GM18519 (cell line): ENCODE measurements at regions not wholly inside any gene's neighbourhood (a gene's known extent, or its start where the extent isn't known, plus 50 kb on each side); places are given as distances from the start of the nearest gene placed in this dataset.

ENCODE experiments used
- ATAC-seq: cut with Tn5 transposase; IDR thresholded peaks from one replicate; pipeline ENCODE4 v1.9.1; 2021; ENCODE audit warnings: mild to moderate bottlenecking, moderate library complexity; ENCODE audit not compliant: unreplicated experiment, low FRiP score

DNA sequence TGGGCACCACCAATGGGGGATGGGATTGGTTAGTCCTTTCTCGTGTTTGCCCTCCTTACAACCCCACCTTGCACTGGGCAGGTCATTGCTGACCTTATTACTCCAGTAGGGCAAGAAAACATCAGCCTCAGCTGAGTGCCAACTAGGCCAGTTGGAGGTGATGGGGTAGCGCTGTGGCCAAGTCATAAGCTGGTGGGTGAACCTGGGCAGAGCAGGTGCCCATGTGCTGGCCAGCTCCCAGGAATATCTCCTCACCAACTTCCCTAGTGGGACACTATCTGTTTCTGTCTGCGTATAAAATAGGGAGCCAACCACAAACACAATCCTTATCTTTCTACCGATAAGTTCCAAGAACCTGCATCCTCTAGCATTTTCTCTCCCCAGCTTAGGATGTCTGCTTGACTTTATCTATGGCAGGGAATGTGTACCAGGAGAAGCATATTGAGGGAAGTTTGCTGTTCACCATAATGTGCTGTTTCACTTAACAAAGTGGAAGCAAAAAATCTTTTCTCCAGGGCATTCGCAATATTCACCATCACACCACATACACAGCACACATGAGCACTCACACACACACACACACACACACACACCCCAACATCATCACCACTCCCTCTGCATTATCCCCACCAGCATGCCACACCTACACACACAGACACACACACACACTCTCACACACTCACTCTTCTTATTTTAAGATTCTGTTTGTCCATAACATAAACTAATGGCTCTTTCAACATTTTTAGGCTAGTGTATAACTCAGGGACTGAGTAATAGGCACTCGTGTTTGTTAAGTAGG lies 390.0 kb downstream of the ENC1 start:
- no peak for ATAC-seq

- ATAC-seq = no peak
Measured at GRCh38 chr5:74248576-74248975, 392.0 kb downstream of the ENC1 start.

- no peak for ATAC-seq
Measured at GRCh38 chr5:74244406-74244805, 396.1 kb downstream of the ENC1 start.

GRCh38 chr5:74243634-74244033 lies 396.9 kb downstream of the ENC1 start:
- ATAC-seq = no peak

DNA sequence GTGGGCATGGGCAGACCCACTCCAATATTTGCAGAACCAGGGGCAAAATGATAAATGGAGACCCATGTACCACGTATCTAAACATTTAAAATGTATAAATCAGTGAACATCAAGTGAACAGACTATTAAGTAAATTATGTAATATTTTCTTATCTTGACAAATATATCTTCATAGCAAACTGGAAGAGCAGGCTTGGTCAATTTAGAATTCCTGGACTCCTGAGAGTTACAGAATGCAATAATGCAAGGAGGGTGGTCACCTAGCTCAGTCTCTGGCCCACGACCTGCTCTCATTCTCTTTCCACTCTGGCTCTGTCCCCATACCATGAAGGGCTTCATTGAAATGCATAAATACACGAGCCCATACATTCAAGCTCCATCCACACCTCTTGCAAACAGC lies 398.0 kb downstream of the ENC1 start:
- ATAC-seq = no peak

DNA sequence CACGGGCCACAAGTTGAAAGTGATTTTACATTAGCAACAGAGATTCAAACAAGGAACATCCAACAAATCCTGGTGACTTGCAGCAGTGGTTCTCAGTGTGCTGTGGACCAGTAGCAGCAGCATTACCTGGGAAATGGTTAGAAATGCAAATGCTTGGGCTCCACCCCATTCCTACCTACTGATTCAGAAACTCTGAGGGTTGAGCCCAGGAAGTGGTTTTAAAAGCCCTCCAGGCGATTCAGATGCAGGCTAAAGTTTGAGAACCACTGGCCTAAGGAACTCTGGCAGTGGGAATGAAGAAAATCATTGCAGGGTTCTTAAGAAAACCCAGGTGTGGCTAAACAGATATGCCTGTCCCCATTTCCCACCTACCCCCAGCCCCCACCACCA lies 398.8 kb downstream of the ENC1 start:
- no peak for ATAC-seq

- ATAC-seq = no peak
Measured at GRCh38 chr5:74240783-74241750, 399.5 kb downstream of the ENC1 start.

DNA sequence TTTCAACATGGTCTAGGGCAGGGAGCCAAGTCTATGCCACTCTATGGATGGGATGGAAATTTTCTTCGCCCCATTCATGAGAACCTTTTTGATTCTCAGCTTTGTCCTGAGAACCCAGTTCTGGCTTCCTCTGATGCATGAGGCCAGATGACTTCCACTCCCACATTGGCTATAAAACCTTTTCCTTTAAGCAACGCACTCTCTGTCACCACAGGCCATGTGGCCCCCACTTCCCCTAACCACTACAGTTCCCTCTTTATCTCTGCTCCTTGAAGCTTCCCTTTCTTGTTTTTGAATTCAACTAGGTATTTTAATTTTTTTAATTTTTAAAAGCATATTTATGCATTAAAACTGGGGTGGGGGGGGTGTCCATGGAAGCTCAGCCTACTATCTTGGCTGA lies 401.3 kb downstream of the ENC1 start:
- ATAC-seq = no peak

- ATAC-seq = no peak
Measured at GRCh38 chr5:74237571-74238145, 402.9 kb downstream of the ENC1 start.

DNA sequence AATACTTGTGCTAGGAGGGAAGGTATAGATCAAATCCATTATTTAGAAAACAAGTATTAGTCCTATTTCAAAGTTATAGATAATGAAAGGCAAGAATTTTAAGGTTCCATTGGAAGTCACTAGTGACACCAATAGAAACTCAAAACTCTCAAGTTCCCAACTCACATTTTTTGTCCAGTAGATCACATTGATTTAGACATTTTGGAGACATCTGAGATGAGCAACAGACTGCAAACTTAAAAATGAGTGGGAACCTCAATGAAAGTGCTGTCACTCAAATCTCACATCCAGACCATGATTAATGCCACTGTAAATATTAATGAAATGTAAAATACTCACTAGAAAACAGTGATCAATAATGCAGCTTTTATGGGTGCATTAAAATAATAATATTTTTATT lies 405.0 kb downstream of the ENC1 start:
- no peak for ATAC-seq

- ATAC-seq = no peak
Measured at GRCh38 chr5:74233571-74233970, 407.0 kb downstream of the ENC1 start.

- no peak for ATAC-seq
Measured at GRCh38 chr5:74233091-74233490, 407.4 kb downstream of the ENC1 start.

DNA sequence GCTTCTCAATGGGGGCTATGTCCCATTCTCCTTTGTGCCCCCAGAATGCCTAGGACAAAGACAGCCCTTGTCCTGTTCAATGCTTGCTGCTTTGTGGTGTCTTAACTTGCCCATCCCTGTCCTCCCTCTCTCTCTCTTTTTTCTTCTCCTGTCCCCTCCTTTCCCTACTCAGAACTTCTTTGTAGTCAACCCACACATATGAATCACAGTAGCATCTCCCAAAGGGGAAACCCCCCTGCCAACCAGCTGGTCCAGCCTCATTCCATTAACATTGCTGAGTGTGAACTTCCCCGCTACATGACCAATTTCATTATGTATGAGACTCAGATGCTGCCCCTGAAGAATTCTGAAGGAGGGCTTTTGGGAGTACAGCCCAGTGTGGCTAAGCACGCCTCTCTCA lies 408.3 kb downstream of the ENC1 start:
- ATAC-seq = no peak

GRCh38 chr5:74231697-74232096 lies 408.8 kb downstream of the ENC1 start:
- ATAC-seq = no peak

DNA sequence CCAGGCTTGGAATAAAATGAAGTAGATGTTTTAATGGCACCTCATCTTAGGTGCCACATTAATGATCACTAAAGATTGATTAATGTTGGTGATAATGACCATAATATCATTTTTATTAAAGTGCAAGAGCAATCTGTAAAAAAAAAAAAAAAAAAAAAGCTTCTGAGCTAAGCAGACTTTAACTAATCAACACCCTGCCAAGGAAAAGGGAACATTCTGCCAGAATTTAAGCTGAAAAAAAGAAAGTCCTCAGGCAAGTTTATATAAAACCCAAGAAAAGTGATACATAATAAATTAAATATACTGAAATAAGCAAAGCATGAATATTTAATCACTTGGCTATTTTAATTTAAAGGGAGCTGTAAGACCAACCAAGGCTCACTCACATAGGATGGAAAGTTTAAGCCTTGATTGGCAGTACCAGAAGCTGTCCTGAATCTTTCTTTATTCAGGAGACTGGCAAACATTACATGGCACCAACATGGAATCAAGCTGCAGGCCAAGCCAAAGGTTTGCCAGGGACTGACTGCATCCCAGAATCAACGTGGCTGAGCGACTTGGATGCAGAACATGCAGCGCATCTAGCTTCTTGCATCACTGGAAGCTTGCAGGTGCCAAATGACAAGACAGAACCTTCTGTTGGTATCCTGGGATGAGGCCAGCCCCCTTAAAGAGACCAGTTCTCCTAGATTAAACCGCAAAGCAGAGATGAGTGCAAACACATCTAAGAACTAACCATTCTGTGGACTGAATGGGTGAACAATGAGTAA lies 413.6 kb downstream of the ENC1 start:
- ATAC-seq = no peak

GRCh38 chr5:74225587-74225986 lies 414.9 kb downstream of the ENC1 start:
- ATAC-seq = no peak

- no peak for ATAC-seq
Measured at GRCh38 chr5:74224331-74224730, 416.2 kb downstream of the ENC1 start.

- ATAC-seq = no peak
Measured at GRCh38 chr5:74222806-74223205, 417.7 kb downstream of the ENC1 start.

- ATAC-seq = no peak
Measured at GRCh38 chr5:74221413-74221812, 419.1 kb downstream of the ENC1 start.

- ATAC-seq = no peak
Measured at GRCh38 chr5:74216012-74216411, 424.5 kb downstream of the ENC1 start.

DNA sequence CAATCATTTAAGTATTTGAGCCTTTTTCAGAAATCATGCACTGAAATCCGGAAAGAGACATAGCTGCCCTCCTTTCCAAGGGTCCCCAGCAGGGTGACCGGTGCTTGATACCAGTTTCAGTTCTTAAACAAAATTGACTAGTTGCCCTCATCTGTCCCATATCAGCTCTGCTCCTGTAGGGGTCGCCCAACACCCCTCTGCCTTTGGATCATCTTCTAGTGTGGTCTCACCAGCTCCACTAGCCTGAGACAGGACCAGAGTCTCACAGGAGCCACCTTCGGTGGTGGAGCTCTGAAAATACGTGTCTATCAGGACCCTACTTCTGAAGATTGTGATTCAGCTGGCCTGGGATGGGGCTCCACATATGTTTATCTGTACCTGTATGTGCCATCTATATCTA lies 428.2 kb downstream of the ENC1 start:
- no peak for ATAC-seq
